ENCODE measurements at regions not wholly inside any gene's neighbourhood (a gene's known extent, or its start where the extent isn't known, plus 50 kb on each side); places are given as distances from the start of the nearest gene placed in this dataset.

GRCh38 chr20:59448851-59449444 lies 148.5 kb downstream of the EDN3 start:
- TF ChIP-seq CTCF (IDR thresholded peaks at IDR 0.05): no peak

GRCh38 chr20:59451066-59451630 lies 150.7 kb downstream of the EDN3 start:
- TF ChIP-seq CTCF (IDR thresholded peaks at IDR 0.05): no peak
- Histone ChIP-seq H3K4me3 (no peak overlapping the region), H3K27ac (no peak overlapping the region)
- DNase-seq (ENCODE audit: low spot score): no peak

More at GRCh38 chr20:59448851-59449444, 148.5 kb downstream of the EDN3 start:
- Histone ChIP-seq H3K4me3 (no peak overlapping the region), H3K27ac (no peak overlapping the region)
- DNase-seq (ENCODE audit: low spot score): no peak

GRCh38 chr20:59451641-59452040 lies 151.2 kb downstream of the EDN3 start:
- Histone ChIP-seq H3K27ac (no peak overlapping the region), H3K4me3 (no peak overlapping the region)
- no peak for TF ChIP-seq CTCF (IDR thresholded peaks at IDR 0.05)
- no peak for DNase-seq (ENCODE audit: low spot score)

- Histone ChIP-seq H3K4me3 (no peak overlapping the region), H3K27ac (no peak overlapping the region)
- no peak for TF ChIP-seq CTCF (IDR thresholded peaks at IDR 0.05)
- no peak for DNase-seq (ENCODE audit: low spot score)
Measured at GRCh38 chr20:59452856-59453255, 151.5 kb upstream of the PHACTR3 start.

GRCh38 chr20:59453759-59454560 lies 150.4 kb upstream of the PHACTR3 start:
- DNase-seq (ENCODE audit: low spot score): no peak
- no peak overlapping the region for H3K4me3 ChIP-seq
- H3K27ac ChIP-seq: no peak overlapping the region
- TF ChIP-seq CTCF (IDR thresholded peaks at IDR 0.05): no peak

GRCh38 chr20:59455402-59456341 lies 148.7 kb upstream of the PHACTR3 start:
- TF ChIP-seq CTCF (IDR thresholded peaks at IDR 0.05): peak; percentile 33
- no peak for DNase-seq (ENCODE audit: low spot score)
- Histone ChIP-seq H3K27ac (no peak overlapping the region), H3K4me3 (no peak overlapping the region)

All from coronary artery (tissue), 2 donors.